DOHH2 (cell line): ENCODE measurements at regions not wholly inside any gene's neighbourhood (a gene's known extent, or its start where the extent isn't known, plus 50 kb on each side); places are given as distances from the start of the nearest gene placed in this dataset.

Experiments used
- H3F3A ChIP-seq: fragments of 200-600 bp; sonication (generic), shearing (Covaris generic); 2 replicates; pipeline ENCODE4 v1.6.0; 2016; ENCODE audit warnings: antibody characterized with exemption, mild to moderate bottlenecking; ENCODE audit not compliant: control insufficient read depth, insufficient read depth
- H3K27ac ChIP-seq: fragments of 200-600 bp; sonication (generic); 2 replicates; pipeline ENCODE4 v1.5.1; 2014; ENCODE audit warnings: low read depth, mild to moderate bottlenecking, low read length, moderate library complexity
- H3K27me3 ChIP-seq: fragments of 200-600 bp; sonication (generic); 2 replicates; pipeline ENCODE4 v1.6.1; 2014; ENCODE audit warnings: mild to moderate bottlenecking, low read length, mixed read lengths; ENCODE audit not compliant: control insufficient read depth
- H3K36me3 ChIP-seq: fragments of 200-600 bp; sonication (generic); 2 replicates; pipeline ENCODE4 v1.6.1; 2014; ENCODE audit warnings: mild to moderate bottlenecking, low read length, moderate library complexity, mixed read lengths; ENCODE audit not compliant: control insufficient read depth
- H3K4me1 ChIP-seq: fragments of 200-600 bp; sonication (generic); 2 replicates; pipeline ENCODE4 v1.6.1; 2014; ENCODE audit warnings: mild to moderate bottlenecking, low read length, mixed read lengths; ENCODE audit not compliant: control insufficient read depth
- H3K4me2 ChIP-seq: fragments of 200-600 bp; sonication (generic); 2 replicates; pipeline ENCODE4 v1.6.0; 2014; ENCODE audit warnings: mild to moderate bottlenecking, low read length, moderate library complexity
- H3K4me3 ChIP-seq: fragments of 200-600 bp; sonication (generic); 2 replicates; pipeline ENCODE4 v1.5.1; 2014; ENCODE audit warnings: mild to moderate bottlenecking, low read length, mixed read lengths
- H3K79me2 ChIP-seq: fragments of 200-600 bp; sonication (generic); 2 replicates; pipeline ENCODE4 v1.6.1; 2014; ENCODE audit warnings: mild to moderate bottlenecking, low read length, mixed read lengths; ENCODE audit not compliant: control insufficient read depth
- H3K9me2 ChIP-seq: fragments of 200-600 bp; sonication (generic); replicated peaks from 2 replicates; pipeline ENCODE4 v1.6.1; 2014; ENCODE audit warnings: mild to moderate bottlenecking, low read length, mixed read lengths; ENCODE audit not compliant: control insufficient read depth
- H3K9me3 ChIP-seq: fragments of 200-600 bp; sonication (generic); 2 replicates; pipeline ENCODE4 v1.6.1; 2014; ENCODE audit warnings: antibody characterized with exemption, low read length, mixed read lengths; ENCODE audit not compliant: control insufficient read depth, insufficient read depth
- H4K20me1 ChIP-seq: fragments of 200-600 bp; sonication (generic); 2 replicates; pipeline ENCODE4 v1.6.0; 2014; ENCODE audit warnings: low read depth, mild to moderate bottlenecking, antibody characterized with exemption, low read length, moderate library complexity; ENCODE audit not compliant: control insufficient read depth, insufficient read depth
- EZH2phosphoT487 ChIP-seq: fragments of 200-600 bp; sonication (generic); IDR thresholded peaks from 2 replicates; pipeline ENCODE4 v1.6.1; 2017; ENCODE audit warnings: borderline replicate concordance, mild to moderate bottlenecking, antibody characterized with exemption, low read length, moderate library complexity, mixed read lengths
- TF ChIP-seq, protein P1 (sequence below): fragments of 200-600 bp; sonication (generic); IDR thresholded peaks from one replicate; pipeline ENCODE4 v1.5.1; 2014; ENCODE audit warnings: antibody characterized with exemption, mild to moderate bottlenecking, low read depth, low read length; ENCODE audit not compliant: poor library complexity, severe bottlenecking

- Histone ChIP-seq H3K27ac (no peak overlapping the region), H3K4me1 (no peaks in the 10 kb centered on the region), H3F3A (no peaks in the 10 kb centered on the region), H4K20me1 (no peaks in the 10 kb centered on the region), H3K9me3 (no peaks in the 10 kb centered on the region), H3K79me2 (no peaks in the 10 kb centered on the region), H3K27me3 (no peaks in the 10 kb centered on the region), H3K4me3 (no peak overlapping the region), H3K9me2 (no peaks in the 10 kb centered on the region), H3K36me3 (no peaks in the 10 kb centered on the region), H3K4me2 (no peak overlapping the region)
- TF ChIP-seq EZH2phosphoT487, result no peak
- TF ChIP-seq, protein P1, sequence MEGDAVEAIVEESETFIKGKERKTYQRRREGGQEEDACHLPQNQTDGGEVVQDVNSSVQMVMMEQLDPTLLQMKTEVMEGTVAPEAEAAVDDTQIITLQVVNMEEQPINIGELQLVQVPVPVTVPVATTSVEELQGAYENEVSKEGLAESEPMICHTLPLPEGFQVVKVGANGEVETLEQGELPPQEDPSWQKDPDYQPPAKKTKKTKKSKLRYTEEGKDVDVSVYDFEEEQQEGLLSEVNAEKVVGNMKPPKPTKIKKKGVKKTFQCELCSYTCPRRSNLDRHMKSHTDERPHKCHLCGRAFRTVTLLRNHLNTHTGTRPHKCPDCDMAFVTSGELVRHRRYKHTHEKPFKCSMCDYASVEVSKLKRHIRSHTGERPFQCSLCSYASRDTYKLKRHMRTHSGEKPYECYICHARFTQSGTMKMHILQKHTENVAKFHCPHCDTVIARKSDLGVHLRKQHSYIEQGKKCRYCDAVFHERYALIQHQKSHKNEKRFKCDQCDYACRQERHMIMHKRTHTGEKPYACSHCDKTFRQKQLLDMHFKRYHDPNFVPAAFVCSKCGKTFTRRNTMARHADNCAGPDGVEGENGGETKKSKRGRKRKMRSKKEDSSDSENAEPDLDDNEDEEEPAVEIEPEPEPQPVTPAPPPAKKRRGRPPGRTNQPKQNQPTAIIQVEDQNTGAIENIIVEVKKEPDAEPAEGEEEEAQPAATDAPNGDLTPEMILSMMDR, result no peak
Observed at GRCh38 chr4:64503945-64504675, 94.9 kb upstream of the TECRL start.

DNA sequence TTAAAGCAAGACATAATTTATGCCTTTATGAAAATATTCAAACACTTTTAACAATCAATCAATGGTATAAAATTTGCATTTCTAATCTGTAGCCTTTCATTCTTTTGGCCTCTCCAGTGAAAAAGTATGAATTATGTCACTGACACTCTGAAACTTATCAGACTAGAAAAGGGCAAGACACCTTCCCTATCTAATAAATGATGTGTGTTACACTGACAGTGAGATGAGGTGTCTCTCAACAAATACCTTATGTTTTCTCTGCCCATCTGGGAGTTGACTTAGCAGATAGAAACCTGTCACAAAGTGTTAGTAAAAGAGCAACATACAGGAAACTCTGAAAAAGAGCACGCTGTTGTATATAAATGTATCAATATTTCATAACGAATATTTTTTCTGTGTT, 94.2 kb upstream of the TECRL start:
- no peak overlapping the region for H3K27ac ChIP-seq
- H3F3A ChIP-seq, result no peaks in the 10 kb centered on the region
- no peaks in the 10 kb centered on the region for H3K79me2 ChIP-seq
- H3K27me3 ChIP-seq, result no peaks in the 10 kb centered on the region
- TF ChIP-seq, protein P1, result no peak
- no peak for TF ChIP-seq EZH2phosphoT487
- H3K4me3 ChIP-seq, result no peak overlapping the region
- H3K4me1 ChIP-seq, result no peaks in the 10 kb centered on the region
- H3K9me2 ChIP-seq, result no peaks in the 10 kb centered on the region
- no peaks in the 10 kb centered on the region for H3K36me3 ChIP-seq
- H4K20me1 ChIP-seq, result no peaks in the 10 kb centered on the region
- no peak overlapping the region for H3K4me2 ChIP-seq
- H3K9me3 ChIP-seq, result no peaks in the 10 kb centered on the region

- Histone ChIP-seq H3K4me1 (no peaks in the 10 kb centered on the region), H3K9me3 (no peaks in the 10 kb centered on the region), H4K20me1 (no peaks in the 10 kb centered on the region), H3F3A (no peaks in the 10 kb centered on the region), H3K4me2 (no peak overlapping the region), H3K9me2 (no peaks in the 10 kb centered on the region), H3K36me3 (no peaks in the 10 kb centered on the region), H3K4me3 (no peak overlapping the region), H3K27me3 (no peaks in the 10 kb centered on the region), H3K79me2 (no peaks in the 10 kb centered on the region), H3K27ac (no peak overlapping the region)
- TF ChIP-seq, protein P1, result no peak
- no peak for TF ChIP-seq EZH2phosphoT487
Observed at GRCh38 chr4:64497491-64497890, 88.2 kb upstream of the TECRL start.
